HG03135 (cell line): ENCODE measurements at regions not wholly inside any gene's neighbourhood (a gene's known extent, or its start where the extent isn't known, plus 50 kb on each side); places are given as distances from the start of the nearest gene placed in this dataset.

Experiments used
- ATAC-seq: cut with Tn5 transposase; IDR thresholded peaks from one replicate; pipeline ENCODE4 v1.9.1; 2021; ENCODE audit warnings: mild to moderate bottlenecking, moderate library complexity; ENCODE audit not compliant: unreplicated experiment

DNA sequence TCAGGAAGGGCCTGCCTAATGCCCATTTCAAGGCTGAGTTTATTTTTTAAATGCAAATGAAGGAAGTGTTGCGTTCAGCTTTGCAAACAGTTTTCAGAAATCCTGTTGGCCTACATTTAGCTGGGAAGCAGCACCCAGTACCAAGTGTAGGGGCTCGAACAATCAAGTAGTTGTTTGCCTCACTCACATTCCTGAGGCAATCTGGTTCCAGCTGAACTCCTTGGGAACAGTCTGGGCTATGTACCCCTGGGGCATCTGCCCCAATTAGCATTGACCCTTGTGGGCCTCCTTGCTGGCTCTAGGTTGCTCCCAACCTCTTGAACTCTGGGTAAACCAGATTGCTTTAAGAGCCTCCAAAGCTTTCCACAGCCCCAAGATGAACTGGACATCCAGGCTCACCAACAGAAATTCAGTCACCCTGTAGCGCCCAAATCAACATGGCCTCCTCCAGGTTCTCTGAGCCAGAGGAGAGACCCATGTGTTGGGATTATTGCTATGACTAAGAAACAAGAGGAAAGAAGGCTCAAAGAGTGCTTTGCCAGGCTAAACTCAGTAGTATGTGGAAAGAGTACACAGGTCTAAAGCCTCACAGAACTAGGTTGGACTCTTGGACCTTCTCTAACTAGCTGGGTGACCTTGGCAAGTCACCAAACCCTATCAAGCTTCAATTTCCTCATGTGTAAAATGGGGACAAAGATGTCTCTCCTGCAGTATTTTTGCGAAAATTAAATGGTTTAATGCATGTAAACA, 532.7 kb downstream of the SOX2 start:
- no peak for ATAC-seq

DNA sequence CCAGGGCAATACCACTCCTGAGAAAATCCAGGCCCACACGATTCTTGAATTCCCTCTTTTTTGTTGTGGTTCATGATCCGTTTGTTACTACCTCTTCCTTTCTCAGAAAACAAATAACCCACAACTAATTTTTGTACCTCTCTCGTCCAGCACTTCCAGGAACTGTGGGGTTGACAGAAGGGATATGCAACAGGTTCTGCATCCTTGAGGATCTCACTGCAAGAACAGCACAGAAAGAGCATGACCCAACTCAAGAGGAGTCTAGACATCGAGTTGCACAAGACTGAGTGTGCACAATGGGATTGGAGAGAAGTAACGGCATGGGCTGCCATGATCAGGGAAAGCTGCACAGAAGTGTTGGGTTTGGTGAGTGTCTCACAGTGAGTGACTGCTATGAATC, 533.3 kb downstream of the SOX2 start:
- ATAC-seq: no peak

DNA sequence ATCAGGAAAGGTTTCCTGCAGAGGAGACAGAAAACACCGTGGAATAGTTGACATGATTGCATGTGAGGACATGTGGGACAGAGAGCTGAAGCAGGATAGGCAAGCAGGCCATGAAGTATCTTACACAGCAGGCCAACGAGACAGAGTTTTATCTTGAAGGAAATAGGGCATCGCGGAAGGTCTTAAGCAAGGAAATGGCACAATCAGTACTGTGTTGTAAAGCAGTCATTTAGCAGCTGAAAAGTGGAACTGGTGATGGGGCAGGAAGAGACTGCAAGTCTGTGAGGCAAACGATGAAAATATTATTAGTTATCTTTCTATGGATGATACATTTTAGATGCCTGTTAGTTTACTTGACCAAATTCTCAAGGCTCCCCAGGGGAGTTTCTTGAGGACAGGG, 535.1 kb downstream of the SOX2 start:
- no peak for ATAC-seq

DNA sequence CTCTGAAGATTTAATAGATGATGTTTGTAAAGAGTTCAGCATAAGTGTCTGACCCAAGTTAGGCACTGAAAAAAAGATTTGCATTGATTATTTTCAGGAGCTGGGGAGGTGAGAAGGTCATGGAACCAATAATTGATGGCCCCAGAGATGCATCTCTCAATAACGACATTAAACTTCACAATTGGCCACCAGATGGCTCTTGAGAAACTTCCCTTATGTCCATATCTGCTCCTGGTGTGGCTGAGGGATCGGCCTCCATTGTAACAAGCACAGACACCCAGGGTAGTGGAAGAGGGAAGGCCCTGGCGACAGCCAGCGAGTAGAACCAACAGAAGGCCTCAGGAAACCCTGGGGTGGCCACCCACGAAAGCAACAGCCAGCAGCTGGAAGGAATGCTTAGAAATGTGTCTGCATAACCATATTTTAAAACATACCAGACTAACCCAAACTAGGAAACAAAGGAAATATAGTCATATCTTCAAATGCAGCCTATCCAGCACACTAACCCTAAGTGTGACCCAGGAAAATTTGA, 536.7 kb downstream of the SOX2 start:
- ATAC-seq: no peak

DNA sequence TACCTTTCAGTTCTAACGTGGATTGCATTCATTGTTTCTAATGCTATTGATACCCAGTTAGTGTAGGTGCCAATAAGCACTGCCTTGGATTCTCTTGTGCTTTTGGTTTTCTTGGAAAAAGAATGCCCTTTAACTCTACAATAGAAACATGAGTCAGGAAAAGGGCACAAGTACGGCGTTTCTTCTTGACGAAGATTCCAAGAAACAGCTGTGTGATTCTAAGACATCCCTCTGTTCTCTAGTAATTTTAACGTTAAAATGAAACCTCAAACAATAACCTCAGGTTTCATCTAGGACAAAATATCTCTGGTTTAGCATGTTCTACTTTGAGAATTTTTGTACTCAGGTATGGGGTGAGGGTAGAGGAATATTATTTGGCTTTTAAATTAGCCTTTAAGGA, 540.5 kb upstream of the ATP11B start:
- no peak for ATAC-seq

DNA sequence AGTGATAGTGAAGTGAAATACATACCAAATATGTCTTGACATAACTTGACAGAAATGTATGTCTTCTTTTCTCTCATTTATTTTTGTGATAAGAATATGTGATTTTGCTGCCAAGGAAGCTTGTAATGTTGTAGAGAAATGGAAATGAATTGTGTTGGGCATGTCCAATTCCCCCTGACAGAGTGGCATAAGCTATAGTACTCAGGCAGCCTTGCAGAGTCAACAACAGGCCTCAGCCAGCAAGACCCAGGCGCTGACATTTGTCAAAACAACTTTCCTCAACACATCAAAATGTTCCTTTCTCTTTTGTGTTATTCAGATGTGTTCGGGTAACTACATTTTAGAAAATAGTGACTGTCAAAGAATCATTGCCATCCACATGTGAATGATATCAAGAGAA, 538.1 kb upstream of the ATP11B start:
- ATAC-seq: no peak

DNA sequence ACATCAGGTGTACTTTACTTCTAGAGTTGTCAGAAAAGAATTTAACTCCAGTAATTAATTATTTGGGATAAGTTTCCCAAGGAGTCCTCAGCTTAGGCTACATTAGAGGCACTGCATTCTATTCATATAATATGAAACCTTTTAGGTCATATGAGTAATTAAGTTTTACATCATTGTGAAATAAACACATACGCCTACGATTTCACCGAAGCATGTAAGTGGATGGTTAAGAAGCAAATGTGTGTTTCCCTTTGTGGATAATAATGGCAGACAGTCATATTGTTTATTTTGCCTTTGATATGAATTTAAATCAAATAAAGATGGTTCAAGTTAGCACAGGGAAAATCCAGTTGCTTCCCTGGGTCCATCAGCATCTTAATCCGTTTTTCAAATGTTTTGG, 535.9 kb upstream of the ATP11B start:
- ATAC-seq: no peak

DNA sequence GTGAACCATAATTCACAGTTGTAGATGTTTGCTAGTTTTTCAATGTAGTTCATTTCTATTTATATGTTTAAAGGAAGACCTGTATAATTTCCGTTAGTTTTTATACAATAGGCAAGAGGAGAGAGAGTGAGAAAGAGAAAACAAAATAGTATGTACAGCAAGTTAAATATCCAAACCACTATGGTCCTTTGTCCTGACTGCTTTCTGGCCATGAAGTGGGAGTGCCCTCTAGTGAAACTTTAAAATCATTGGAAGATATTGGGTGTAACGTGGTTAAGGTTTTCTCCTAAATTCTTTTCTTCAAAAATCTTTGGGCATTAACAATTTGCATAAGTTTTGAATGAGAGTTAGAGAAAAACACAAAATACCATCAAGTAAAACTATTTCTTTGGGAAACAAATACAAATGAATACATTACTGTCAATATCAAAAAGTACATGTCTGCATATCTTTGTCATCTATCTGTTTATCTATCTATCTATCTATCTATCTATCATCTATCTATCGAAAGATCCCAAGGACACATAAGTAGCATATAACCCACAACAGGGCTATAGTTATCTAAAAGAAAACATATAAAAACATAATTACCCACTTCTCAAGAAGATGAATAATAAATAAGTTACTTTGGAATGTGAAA, 534.6 kb upstream of the ATP11B start:
- ATAC-seq: no peak

DNA sequence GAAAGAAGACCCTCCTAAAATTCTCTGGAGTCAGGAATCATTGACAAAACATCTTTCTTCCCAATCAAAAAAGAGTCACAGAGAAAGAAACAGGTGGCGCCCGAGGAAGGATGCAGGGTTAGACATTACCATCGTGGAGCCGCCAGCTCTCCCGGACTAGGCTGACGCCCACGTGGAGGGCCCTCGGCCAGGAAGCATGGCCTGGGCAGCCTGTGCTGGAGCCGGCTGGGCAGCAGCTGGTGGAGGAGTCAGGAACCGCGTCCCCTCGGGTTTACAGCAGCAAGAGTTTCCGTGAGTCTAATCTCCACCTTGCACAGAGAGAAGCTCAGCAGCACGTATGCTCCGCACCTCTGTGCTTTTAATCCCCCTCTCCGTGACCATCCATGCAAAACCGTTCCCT, 533.7 kb upstream of the ATP11B start:
- no peak for ATAC-seq

DNA sequence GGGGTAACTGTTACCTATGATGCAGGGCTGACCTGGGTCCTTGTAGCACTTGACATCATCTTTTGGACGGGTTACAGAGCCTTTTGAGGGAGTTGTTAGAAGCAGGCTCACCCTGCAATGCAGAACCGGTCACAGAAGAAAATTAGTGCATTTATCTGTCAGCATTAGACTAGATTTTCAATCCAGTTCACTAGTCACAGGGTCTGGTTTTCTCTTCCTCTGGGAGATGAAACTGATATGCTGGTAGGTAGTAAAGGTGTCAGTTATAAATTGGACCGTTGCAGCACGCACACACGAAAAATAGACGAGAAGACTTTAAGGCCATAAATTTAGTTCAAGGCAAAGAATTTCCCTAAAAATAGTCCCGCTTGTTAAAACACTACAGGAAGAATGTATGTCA, 532.3 kb upstream of the ATP11B start:
- ATAC-seq: no peak

DNA sequence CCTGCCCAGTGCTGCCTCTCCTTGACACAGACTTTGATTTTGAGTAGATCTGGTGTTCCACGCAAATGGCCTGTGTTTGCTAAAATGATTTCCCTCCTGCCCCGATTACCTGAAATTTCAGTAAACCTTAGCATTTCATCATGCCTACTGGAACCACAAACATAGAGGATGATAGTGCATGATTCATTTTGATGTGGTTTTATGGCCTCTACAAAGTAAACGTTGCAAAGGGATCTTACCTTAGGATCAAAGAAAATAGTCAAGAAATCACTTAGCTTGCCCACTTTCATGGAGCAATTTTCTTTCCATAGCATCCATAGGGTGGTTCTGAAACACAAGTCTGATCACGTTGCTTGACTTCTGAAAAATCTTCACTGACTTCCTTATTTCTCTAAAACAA, 524.6 kb upstream of the ATP11B start:
- no peak for ATAC-seq

DNA sequence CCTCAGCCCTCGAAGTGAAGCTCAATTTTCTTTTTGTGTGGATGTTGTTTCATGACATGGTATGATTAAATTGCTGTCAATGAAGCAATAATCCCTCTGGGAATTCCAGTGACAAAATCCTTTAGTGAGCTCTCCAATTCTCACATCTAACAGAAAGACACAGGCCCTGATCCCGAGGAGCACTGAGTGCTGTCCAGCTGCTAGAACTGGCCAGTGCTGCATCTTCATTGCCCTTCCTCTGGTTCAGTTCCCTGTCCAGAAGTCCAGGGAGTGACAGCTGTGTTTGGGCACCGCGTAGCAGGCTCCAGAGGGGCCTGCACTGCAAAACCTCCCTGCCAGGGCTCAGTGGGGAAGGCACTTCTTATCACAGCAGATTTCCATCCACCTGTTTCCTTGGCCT, 516.8 kb upstream of the ATP11B start:
- ATAC-seq: no peak

DNA sequence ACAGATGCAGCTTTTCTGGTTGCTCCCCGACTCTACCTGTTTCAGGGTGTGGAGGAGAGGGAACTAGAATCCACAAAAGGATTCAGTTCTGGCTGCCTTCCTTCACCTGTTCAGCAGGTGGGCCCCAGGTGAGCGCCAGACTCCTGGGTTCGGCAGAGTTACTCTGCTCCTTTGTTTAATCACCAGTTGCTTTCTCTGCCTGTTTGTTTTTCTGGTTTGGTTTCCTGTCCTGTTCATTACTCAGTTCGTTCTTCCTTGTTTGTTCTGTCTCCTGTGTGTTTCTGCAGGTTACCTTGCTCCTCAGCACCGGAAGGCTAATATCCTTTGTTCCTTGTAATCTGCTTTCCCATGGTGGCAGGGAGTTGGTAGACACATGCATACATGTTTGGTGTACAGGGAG, 508.5 kb upstream of the ATP11B start:
- ATAC-seq: no peak

DNA sequence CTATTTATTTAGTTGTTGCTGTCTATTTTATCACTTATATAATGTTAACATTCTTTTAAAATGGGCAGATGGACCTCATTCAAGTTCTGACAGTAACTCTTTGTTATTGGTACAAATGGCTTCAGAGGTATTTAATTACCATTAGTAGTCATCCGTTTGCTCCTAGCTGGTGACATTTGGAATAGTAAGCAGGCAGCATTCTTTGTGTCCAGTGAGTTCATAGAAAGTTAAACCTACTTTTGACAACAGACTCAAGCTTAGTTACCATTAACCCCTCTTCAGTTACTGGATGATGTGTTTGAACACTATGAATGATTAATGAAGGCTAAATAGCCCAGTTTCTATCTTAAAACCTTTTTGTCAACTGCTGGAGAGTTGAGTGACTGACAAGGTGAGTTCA, 500.7 kb upstream of the ATP11B start:
- ATAC-seq: no peak

DNA sequence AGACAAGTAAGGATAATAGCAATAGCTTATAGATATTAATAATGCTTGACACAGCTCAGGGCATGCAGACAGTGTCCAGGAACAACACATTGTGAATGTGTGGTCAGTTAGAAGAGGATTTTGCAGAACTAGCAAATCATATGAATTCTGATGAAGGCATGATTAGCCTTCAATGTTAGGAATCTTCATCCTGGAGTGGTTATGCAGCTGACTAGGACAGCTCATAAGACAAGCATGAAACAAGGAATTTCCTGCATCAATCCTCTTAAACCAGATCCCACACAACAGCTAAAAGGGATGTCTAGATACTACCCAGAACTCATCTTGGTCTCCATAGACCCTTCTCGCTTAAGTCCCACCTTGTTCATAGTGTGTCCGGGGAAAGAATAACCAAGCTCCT, 499.0 kb upstream of the ATP11B start:
- ATAC-seq: no peak

DNA sequence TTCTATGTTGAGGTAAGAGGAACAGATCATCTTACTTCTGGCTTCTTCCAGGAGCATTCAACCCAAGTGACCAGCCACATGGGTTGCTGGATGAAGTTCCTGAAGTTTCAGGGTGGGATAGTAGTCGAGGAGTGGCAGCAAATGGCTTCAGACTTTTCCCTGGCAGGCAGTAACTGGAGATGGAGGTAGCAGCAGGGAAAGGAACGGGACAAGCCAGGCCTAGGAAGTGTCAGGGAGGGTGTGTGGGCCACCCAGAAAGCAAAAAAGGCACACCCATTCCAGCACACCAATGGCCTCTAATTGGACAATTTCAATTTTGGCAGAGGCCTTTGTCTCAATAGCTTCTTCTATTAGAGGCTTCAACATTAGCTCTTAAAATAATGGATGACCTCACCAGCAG, 498.6 kb upstream of the ATP11B start:
- ATAC-seq: no peak

DNA sequence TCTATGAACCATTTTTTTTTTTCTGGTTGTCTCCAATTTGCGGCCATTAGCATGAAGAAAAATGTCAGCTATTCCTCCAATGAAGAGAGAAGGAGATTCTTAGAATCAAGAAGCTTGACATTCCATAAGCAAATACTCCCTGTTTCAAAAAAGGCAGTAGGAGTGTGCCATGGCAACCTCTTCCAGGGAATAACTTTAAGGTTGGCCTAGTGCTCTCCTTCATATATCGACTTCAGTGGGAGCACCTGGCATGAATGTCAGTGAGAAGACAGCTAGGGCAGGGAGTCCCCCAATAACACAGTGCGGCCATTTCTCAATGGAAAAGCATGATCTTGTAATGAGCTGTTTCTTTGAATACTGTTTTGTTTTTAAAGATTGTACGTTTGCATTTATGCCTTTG, 493.0 kb upstream of the ATP11B start:
- no peak for ATAC-seq

DNA sequence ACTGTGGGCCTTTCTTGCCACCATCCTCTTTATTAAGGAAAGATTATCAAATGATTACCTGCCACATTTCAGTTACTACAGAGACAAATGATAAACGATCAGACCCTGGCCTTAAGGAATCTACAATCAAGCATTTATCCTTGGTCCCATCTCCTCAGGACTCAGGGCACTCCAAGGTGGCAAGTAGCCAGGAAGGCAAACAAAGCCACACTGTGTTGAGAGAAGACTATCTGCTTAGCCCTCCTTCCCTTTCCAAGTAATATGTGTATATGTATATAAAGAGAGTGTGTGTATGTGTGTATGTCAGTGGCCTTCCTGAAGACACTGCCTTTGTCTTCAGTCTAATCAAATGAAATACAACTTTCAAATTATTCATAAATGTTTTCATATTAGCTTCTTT, 490.1 kb upstream of the ATP11B start:
- ATAC-seq: no peak

DNA sequence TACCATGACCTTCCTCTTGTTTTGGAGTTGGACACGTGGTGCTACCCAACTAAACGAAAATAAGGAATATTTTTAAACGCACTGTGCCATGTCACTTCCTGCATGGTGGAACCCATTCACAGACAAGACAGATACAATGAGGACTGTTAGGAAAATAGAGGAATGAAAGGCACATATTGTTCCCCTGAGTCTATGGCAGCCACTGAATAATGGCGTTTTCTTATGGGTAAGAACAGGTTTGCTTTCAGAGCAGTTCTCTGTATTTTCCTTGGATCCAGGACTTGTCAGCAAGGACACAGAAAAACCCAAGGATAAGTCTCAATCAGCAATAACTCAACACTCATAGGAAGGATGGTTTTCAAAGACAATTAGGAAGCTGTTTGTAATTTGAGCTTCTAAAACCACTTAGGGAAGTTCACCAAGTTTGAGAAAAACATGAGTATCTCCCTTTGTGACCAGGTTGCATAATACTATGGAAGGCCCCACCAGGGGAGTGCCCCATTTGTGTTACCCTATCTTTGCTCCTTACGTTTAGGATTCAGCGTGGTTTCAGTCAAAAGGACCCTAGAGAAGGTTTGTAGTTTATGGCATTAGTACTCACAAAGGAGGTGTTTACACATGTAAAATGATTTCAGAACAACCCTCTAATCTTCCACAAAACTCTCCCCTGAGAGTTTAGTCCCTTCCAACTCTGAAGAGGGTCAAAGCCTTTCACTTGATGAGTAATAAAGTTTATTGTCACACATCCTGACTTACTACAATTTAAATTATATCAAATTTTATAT, 487.2 kb upstream of the ATP11B start:
- ATAC-seq: no peak

DNA sequence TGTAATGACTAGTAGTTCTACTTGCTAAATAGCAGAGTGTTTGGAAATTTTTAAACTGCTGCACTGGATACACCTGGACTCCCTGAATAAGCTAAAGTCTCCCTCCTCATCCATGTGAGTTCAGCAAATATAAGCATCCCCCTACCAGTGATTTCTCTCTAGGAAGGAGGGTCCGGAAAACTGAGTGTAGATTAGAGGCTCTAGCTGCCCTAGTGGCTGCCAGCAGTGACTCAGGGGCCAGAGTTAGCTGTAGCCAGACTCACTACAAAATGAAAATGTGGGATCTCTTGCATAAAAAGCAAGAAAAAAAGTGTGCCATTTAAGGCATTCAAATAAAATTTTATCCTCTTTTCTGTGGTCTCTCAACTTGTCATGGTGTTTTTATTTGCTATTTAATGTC, 485.0 kb upstream of the ATP11B start:
- ATAC-seq: no peak

DNA sequence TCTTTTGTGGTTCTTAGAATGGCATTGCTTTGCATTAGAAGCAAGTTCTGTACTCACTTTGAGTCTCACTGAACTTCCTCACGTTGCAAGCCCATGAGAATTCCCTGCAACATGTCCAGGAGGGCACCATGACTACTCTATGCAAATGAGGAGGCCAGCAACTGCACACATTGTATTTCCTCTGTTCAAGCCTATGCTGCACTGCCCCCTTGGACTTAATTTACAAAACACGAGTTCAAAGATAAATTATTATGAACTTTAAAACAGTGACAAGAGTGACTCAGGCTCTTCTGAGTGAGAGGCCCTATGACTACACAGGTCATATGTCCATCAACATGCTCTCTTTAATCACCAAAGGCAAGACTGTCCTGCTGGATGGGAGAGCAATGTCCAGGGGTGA, 484.2 kb upstream of the ATP11B start:
- ATAC-seq: no peak

DNA sequence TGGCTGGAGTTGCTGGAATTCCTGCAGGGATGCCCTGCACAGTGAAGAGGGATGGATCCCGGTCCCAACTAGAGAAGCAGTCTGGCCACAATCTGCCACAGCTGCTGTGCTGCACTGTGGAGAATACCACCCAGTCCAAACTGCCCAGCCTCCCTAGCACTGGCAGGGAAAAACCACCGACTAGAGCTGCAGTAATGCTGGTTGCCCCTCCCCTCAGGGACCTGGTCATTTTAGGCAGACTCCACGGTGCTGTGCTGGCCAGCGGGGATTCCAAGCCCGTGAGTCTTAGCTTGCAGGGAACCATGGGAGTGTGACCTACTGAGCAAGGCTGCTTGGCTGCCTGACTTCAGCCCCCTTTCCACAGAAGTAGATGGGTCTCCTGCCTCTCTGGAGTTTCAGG, 478.0 kb upstream of the ATP11B start:
- no peak for ATAC-seq
